Liver (tissue), 8 donors: ENCODE measurements at regions not wholly inside any gene's neighbourhood (a gene's known extent, or its start where the extent isn't known, plus 50 kb on each side); places are given as distances from the start of the nearest gene placed in this dataset.

Experiments used
- DNase-seq: peaks from one replicate; pipeline ENCODE4 v3.0.0-alpha.2; 2017; ENCODE audit warnings: low spot score
- H3K27ac ChIP-seq, 2 donors: one replicate each; pipeline ENCODE4 v1.7.0; 2013; ENCODE audit warnings: inconsistent platforms in 2 of 2, low read length in 2 of 2, control low read depth in 1 of 2, low read depth in 1 of 2, mild to moderate bottlenecking in 1 of 2
- H3K27me3 ChIP-seq, 4 donors: one replicate each; pipeline versions ENCODE4 v1.6.1 to v1.7.0; 2013; ENCODE audit warnings: low read length in 3 of 4, inconsistent platforms in 1 of 4, mild to moderate bottlenecking in 1 of 4, moderate library complexity in 1 of 4; ENCODE audit not compliant: control insufficient read depth in 4 of 4, insufficient read depth in 4 of 4
- H3K36me3 ChIP-seq, 4 donors: one replicate each; pipeline versions ENCODE4 v1.6.1 to v1.7.0; 2013; ENCODE audit warnings: low read length in 3 of 4, mild to moderate bottlenecking in 3 of 4, low read depth in 1 of 4, moderate library complexity in 1 of 4; ENCODE audit not compliant: control insufficient read depth in 4 of 4, insufficient read depth in 3 of 4
- H3K4me1 ChIP-seq, 4 donors: one replicate each; pipeline versions ENCODE4 v1.6.1 to v1.7.0; 2013; ENCODE audit warnings: low read length in 3 of 4, mild to moderate bottlenecking in 3 of 4, moderate library complexity in 1 of 4; ENCODE audit not compliant: control insufficient read depth in 4 of 4, insufficient read depth in 4 of 4
- H3K4me3 ChIP-seq, 3 donors: one replicate each; pipeline versions ENCODE4 v1.6.1 to v1.7.0; 2013; ENCODE audit warnings: low read length in 3 of 3, control low read depth in 1 of 3, low read depth in 1 of 3, mild to moderate bottlenecking in 1 of 3
- H3K9ac ChIP-seq, 2 donors: one replicate each; pipeline ENCODE4 v1.7.0; 2013; ENCODE audit warnings: low read length in 2 of 2, mild to moderate bottlenecking in 2 of 2, moderate library complexity in 2 of 2, control low read depth in 1 of 2, low read depth in 1 of 2
- H3K9me3 ChIP-seq, 4 donors: one replicate each; pipeline versions ENCODE4 v1.6.1 to v1.7.0; 2013; ENCODE audit warnings: low read length in 3 of 4; ENCODE audit not compliant: control insufficient read depth in 4 of 4
- EGR1 ChIP-seq, 2 donors: IDR thresholded peaks; 2 replicates each; pipeline ENCODE4 v1.6.1; 2016 to 2018; ENCODE audit warnings: antibody characterized with exemption in 2 of 2, low read depth in 2 of 2
- FOXA1 ChIP-seq: IDR thresholded peaks from 2 replicates; pipeline ENCODE4 v1.6.1; 2016; ENCODE audit warnings: antibody characterized with exemption
- FOXA2 ChIP-seq: IDR thresholded peaks from 2 replicates; pipeline ENCODE4 v1.6.1; 2016; ENCODE audit warnings: antibody characterized with exemption
- GABPA ChIP-seq, 2 donors: IDR thresholded peaks in 1 of 2; conservative IDR thresholded peaks in 1 of 2; 2 replicates each; pipeline ENCODE4 v1.6.1; 2016; ENCODE audit warnings: antibody characterized with exemption in 2 of 2, mild to moderate bottlenecking in 1 of 2, moderate library complexity in 1 of 2
- HNF4A ChIP-seq, 2 donors: conservative IDR thresholded peaks; 2 replicates each; pipeline ENCODE4 v1.6.1; 2016; ENCODE audit warnings: antibody characterized with exemption in 2 of 2, mild to moderate bottlenecking in 2 of 2
- HNF4G ChIP-seq: IDR thresholded peaks from 2 replicates; pipeline ENCODE4 v1.6.1; 2016; ENCODE audit warnings: antibody characterized with exemption
- JUND ChIP-seq, 2 donors: IDR thresholded peaks; 2 replicates each; pipeline ENCODE4 v1.6.1; 2016; ENCODE audit warnings: antibody characterized with exemption in 2 of 2
- NR2F2 ChIP-seq: IDR thresholded peaks from 2 replicates; pipeline ENCODE4 v1.6.1; 2016; ENCODE audit warnings: antibody characterized with exemption
- RAD21 ChIP-seq, 2 donors: IDR thresholded peaks; 2 replicates each; pipeline ENCODE4 v1.6.1; 2016; ENCODE audit warnings: antibody characterized with exemption in 2 of 2, mild to moderate bottlenecking in 2 of 2
- RXRA ChIP-seq, 2 donors: IDR thresholded peaks; 2 replicates each; pipeline ENCODE4 v1.6.1; 2017 to 2018; ENCODE audit warnings: antibody characterized with exemption in 2 of 2, mild to moderate bottlenecking in 1 of 2
- SP1 ChIP-seq: IDR thresholded peaks from 2 replicates; pipeline ENCODE4 v1.6.1; 2018; ENCODE audit warnings: antibody characterized with exemption, mild to moderate bottlenecking
- TAF1 ChIP-seq: conservative IDR thresholded peaks from 2 replicates; pipeline ENCODE4 v1.6.1; 2016; ENCODE audit warnings: antibody characterized with exemption, mild to moderate bottlenecking
- YY1 ChIP-seq: IDR thresholded peaks from 2 replicates; pipeline ENCODE4 v1.6.1; 2016; ENCODE audit warnings: antibody characterized with exemption, mild to moderate bottlenecking
- WGBS: extraction: QIAGEN DNeasy Blood & Tissue Kit; methylation state at CpG from one replicate; pipeline ENCODE4 v1.1.7; 2013; 5-methylcytosine and 5-hydroxymethylcytosine counted together
- TF ChIP-seq, protein P1 (sequence below): IDR thresholded peaks from 2 replicates; pipeline ENCODE4 v1.6.1; 2016; ENCODE audit warnings: antibody characterized with exemption, mild to moderate bottlenecking
- TF ChIP-seq, protein P2 (sequence below): IDR thresholded peaks from 2 replicates; pipeline ENCODE4 v1.6.1; 2016; ENCODE audit warnings: antibody characterized with exemption
- TF ChIP-seq, protein P3 (sequence below): fragments of 150-350 bp; IDR thresholded peaks from 2 replicates; pipeline ENCODE4 v1.5.1; 2017; ENCODE audit warnings: improper control_type of control experiment, low read depth, low read length; ENCODE audit not compliant: missing input control
- TF ChIP-seq, protein P4 (sequence below): IDR thresholded peaks from 2 replicates; pipeline ENCODE4 v1.6.1; 2016; ENCODE audit warnings: antibody characterized with exemption
- TF ChIP-seq, protein P5 (sequence below): IDR thresholded peaks from 2 replicates; pipeline ENCODE4 v1.6.1; 2016; ENCODE audit warnings: antibody characterized with exemption
- donor health status: healthy.
- donor health status: healthy.
- donor health status: healthy.
- donor health status: healthy.
- donor health status: healthy.

DNA sequence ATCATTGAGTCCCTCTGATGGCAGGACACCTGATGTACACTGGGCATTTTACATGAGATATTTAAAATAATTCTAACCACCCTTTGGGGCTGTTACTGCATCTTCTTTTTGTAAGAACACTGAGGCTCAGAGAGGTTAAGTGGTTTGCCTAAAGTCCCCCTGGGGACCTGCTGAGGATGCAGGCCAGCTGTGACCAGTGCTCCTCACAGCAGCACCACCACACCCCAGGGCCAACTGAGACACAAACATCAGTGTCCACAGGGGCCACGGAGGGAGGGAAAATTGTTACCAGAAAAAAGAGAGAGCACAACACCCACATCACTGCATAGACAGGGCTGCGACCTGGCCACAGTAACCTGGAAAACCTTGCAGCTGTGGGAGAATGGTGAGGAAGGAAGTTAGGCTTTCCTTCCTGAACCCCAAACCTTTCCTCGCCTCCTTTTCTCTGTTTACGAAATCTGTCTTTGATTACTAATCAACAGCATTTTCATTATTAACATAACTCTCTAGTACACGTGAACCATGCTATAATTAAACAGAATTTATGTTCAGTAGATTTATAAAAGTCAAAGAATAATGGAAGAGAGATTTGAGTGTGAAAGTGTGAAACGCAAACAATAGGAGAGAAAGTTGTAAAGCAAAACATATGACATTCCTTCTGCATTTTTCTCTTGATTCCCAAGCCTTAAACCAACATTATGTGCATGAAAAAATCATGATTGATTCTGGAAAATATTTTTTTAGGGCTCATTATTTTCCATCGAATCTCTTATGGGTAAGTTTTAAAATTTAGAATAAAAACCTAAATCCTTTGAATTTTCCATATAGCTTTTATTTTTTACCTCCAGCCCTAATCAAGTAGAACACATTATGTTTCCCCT is 228.1 kb upstream of the DAPK1 start:
- Histone ChIP-seq H3K9me3 (no peaks in the 10 kb centered on the region), H3K9ac (no peak overlapping the region), H3K27ac (no peak overlapping the region), H3K4me3 (no peak overlapping the region), H3K36me3 (no peaks in the 10 kb centered on the region), H3K4me1 (no peaks in the 10 kb centered on the region), H3K27me3 (no peaks in the 10 kb centered on the region)
- TF ChIP-seq HNF4A (conservative IDR thresholded peaks at IDR 0.05): no peak
- no peak for TF ChIP-seq RXRA (IDR thresholded peaks at IDR 0.05)
- TF ChIP-seq SP1: no peak
- no peak for TF ChIP-seq EGR1 (IDR thresholded peaks at IDR 0.05; ENCODE audit: low read depth in 2 of 2)
- TF ChIP-seq, protein P1, sequence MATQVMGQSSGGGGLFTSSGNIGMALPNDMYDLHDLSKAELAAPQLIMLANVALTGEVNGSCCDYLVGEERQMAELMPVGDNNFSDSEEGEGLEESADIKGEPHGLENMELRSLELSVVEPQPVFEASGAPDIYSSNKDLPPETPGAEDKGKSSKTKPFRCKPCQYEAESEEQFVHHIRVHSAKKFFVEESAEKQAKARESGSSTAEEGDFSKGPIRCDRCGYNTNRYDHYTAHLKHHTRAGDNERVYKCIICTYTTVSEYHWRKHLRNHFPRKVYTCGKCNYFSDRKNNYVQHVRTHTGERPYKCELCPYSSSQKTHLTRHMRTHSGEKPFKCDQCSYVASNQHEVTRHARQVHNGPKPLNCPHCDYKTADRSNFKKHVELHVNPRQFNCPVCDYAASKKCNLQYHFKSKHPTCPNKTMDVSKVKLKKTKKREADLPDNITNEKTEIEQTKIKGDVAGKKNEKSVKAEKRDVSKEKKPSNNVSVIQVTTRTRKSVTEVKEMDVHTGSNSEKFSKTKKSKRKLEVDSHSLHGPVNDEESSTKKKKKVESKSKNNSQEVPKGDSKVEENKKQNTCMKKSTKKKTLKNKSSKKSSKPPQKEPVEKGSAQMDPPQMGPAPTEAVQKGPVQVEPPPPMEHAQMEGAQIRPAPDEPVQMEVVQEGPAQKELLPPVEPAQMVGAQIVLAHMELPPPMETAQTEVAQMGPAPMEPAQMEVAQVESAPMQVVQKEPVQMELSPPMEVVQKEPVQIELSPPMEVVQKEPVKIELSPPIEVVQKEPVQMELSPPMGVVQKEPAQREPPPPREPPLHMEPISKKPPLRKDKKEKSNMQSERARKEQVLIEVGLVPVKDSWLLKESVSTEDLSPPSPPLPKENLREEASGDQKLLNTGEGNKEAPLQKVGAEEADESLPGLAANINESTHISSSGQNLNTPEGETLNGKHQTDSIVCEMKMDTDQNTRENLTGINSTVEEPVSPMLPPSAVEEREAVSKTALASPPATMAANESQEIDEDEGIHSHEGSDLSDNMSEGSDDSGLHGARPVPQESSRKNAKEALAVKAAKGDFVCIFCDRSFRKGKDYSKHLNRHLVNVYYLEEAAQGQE: no peak
- no peak for TF ChIP-seq YY1
- no peak for TF ChIP-seq HNF4G
- no peak for TF ChIP-seq FOXA2
- TF ChIP-seq, protein P2, sequence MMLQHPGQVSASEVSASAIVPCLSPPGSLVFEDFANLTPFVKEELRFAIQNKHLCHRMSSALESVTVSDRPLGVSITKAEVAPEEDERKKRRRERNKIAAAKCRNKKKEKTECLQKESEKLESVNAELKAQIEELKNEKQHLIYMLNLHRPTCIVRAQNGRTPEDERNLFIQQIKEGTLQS: no peak
- TF ChIP-seq GABPA (IDR thresholded peaks at IDR 0.05 in 1 of 2, conservative IDR thresholded peaks at IDR 0.05 in 1 of 2): no peak
- TF ChIP-seq TAF1: no peak
- no peak for TF ChIP-seq RAD21 (IDR thresholded peaks at IDR 0.05)
- no peak for TF ChIP-seq JUND (IDR thresholded peaks at IDR 0.05)
- TF ChIP-seq, protein P3, sequence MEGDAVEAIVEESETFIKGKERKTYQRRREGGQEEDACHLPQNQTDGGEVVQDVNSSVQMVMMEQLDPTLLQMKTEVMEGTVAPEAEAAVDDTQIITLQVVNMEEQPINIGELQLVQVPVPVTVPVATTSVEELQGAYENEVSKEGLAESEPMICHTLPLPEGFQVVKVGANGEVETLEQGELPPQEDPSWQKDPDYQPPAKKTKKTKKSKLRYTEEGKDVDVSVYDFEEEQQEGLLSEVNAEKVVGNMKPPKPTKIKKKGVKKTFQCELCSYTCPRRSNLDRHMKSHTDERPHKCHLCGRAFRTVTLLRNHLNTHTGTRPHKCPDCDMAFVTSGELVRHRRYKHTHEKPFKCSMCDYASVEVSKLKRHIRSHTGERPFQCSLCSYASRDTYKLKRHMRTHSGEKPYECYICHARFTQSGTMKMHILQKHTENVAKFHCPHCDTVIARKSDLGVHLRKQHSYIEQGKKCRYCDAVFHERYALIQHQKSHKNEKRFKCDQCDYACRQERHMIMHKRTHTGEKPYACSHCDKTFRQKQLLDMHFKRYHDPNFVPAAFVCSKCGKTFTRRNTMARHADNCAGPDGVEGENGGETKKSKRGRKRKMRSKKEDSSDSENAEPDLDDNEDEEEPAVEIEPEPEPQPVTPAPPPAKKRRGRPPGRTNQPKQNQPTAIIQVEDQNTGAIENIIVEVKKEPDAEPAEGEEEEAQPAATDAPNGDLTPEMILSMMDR: no peak
- TF ChIP-seq, protein P4, sequence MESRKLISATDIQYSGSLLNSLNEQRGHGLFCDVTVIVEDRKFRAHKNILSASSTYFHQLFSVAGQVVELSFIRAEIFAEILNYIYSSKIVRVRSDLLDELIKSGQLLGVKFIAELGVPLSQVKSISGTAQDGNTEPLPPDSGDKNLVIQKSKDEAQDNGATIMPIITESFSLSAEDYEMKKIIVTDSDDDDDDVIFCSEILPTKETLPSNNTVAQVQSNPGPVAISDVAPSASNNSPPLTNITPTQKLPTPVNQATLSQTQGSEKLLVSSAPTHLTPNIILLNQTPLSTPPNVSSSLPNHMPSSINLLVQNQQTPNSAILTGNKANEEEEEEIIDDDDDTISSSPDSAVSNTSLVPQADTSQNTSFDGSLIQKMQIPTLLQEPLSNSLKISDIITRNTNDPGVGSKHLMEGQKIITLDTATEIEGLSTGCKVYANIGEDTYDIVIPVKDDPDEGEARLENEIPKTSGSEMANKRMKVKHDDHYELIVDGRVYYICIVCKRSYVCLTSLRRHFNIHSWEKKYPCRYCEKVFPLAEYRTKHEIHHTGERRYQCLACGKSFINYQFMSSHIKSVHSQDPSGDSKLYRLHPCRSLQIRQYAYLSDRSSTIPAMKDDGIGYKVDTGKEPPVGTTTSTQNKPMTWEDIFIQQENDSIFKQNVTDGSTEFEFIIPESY: no peak
- TF ChIP-seq, protein P5, sequence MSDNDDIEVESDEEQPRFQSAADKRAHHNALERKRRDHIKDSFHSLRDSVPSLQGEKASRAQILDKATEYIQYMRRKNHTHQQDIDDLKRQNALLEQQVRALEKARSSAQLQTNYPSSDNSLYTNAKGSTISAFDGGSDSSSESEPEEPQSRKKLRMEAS: no peak
- TF ChIP-seq FOXA1: no peak
- no peak for TF ChIP-seq NR2F2
- no peak for DNase-seq
- WGBS: 78% methylated on average over 7 of the region's 7 CpGs
